T-helper 2 cell (primary cell): ENCODE measurements at regions not wholly inside any gene's neighbourhood (a gene's known extent, or its start where the extent isn't known, plus 50 kb on each side); places are given as distances from the start of the nearest gene placed in this dataset.

ENCODE experiments used
- DNase-seq, 5 experiments: peaks; one replicate each; pipeline versions ENCODE4 v3.0.0 to v3.0.0-alpha.2; 2012 to 2022

GRCh38 chr21:43301409-43302061, 125.4 kb downstream of the SIK1 start:
- no peak for DNase-seq

- no peak for DNase-seq
These were observed 126.2 kb downstream of the SIK1 start for GRCh38 chr21:43300496-43301408.

GRCh38 chr21:43299441-43300277, 127.3 kb downstream of the SIK1 start:
- no peak for DNase-seq

GRCh38 chr21:43298546-43299440, 128.1 kb downstream of the SIK1 start:
- DNase-seq, result no peak

GRCh38 chr21:43297989-43298388, 128.9 kb downstream of the SIK1 start:
- DNase-seq, result no peak

- no peak for DNase-seq
These were observed 128.7 kb downstream of the CRYAA start for GRCh38 chr21:43297391-43297981.

GRCh38 chr21:43295066-43295958, 126.5 kb downstream of the CRYAA start:
- DNase-seq, result no peak

GRCh38 chr21:43294194-43294902, 125.5 kb downstream of the CRYAA start:
- DNase-seq, result no peak

GRCh38 chr21:43292866-43293142, 124.0 kb downstream of the CRYAA start:
- no peak for DNase-seq

- DNase-seq, result no peak
These were observed 123.4 kb downstream of the CRYAA start for GRCh38 chr21:43292041-43292865.

- DNase-seq, result no peak
These were observed 122.6 kb downstream of the CRYAA start for GRCh38 chr21:43291347-43291950.

GRCh38 chr21:43290421-43291346, 121.9 kb downstream of the CRYAA start:
- DNase-seq, result no peak

- DNase-seq, result no peak
These were observed 121.2 kb downstream of the CRYAA start for GRCh38 chr21:43289966-43290365.

- DNase-seq, result no peak
These were observed 120.6 kb downstream of the CRYAA start for GRCh38 chr21:43289442-43289841.

- DNase-seq, result no peak
These were observed 119.3 kb downstream of the CRYAA start for GRCh38 chr21:43287795-43288755.

- DNase-seq, result peak in 1 of 5 experiments; percentile 46
These were observed 118.4 kb downstream of the CRYAA start for GRCh38 chr21:43287111-43287760.
